GM13977 (cell line): ENCODE measurements at regions not wholly inside any gene's neighbourhood (a gene's known extent, or its start where the extent isn't known, plus 50 kb on each side); places are given as distances from the start of the nearest gene placed in this dataset.

Experiments used
- DNase-seq: peaks from one replicate; pipeline ENCODE4 v3.0.0; 2012; ENCODE audit warnings: low spot score
- in situ Hi-C: fragments of 300-500 bp; cut with MboI; formaldehyde crosslinking; loops from one replicate; pipeline ENCODE4 v1.12.0; 2022; ENCODE audit warnings: low sequenced_read_pairs, low pct_unique_long_range_greater_than_20kb, mixed read lengths, inconsistent platforms; ENCODE audit not compliant: unreplicated experiment
- TF ChIP-seq, protein P1 (sequence below): IDR thresholded peaks from 2 replicates; pipeline ENCODE4 v1.5.1; 2012; ENCODE audit warnings: mild to moderate bottlenecking, control low read depth; ENCODE audit not compliant: insufficient read depth; ENCODE audit errors: extremely low read depth, missing control alignments

DNA sequence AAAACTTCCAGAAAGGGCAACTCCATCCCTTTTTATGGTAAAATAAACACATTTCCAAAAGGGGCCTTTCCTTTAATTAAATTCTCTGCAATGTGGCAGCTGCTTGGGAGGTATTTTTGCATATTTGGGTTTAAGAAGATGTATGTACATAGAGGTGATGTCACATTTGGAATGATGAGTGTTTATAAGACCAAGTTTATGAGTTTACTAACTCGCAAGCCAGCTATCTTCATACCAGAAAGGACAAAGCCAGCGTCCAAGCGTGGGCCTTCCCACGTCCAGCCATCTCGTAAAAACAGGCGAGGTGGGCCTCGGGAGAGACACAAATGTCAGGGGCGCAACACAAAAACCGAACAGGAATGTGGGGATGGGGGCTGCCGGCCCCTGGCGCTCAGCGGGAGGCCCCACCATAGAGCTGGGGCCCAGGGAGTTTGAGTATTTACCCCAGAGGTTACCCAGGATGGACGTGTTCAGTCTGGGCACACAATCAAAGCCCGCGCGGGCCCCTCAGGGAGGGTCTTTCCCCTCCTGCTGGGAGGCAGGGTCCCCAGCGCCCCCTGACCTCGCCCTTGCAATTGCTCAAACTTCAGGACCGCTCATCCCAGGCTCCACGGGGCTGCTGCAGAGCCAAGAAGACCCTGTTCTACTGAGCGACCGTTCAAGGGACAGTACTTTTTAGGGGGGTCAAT, 137.3 kb downstream of the TWIST2 start:
- in situ Hi-C loops = no loop called here
- DNase-seq = no peak
- TF ChIP-seq, protein P1, sequence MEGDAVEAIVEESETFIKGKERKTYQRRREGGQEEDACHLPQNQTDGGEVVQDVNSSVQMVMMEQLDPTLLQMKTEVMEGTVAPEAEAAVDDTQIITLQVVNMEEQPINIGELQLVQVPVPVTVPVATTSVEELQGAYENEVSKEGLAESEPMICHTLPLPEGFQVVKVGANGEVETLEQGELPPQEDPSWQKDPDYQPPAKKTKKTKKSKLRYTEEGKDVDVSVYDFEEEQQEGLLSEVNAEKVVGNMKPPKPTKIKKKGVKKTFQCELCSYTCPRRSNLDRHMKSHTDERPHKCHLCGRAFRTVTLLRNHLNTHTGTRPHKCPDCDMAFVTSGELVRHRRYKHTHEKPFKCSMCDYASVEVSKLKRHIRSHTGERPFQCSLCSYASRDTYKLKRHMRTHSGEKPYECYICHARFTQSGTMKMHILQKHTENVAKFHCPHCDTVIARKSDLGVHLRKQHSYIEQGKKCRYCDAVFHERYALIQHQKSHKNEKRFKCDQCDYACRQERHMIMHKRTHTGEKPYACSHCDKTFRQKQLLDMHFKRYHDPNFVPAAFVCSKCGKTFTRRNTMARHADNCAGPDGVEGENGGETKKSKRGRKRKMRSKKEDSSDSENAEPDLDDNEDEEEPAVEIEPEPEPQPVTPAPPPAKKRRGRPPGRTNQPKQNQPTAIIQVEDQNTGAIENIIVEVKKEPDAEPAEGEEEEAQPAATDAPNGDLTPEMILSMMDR = no peak

DNA sequence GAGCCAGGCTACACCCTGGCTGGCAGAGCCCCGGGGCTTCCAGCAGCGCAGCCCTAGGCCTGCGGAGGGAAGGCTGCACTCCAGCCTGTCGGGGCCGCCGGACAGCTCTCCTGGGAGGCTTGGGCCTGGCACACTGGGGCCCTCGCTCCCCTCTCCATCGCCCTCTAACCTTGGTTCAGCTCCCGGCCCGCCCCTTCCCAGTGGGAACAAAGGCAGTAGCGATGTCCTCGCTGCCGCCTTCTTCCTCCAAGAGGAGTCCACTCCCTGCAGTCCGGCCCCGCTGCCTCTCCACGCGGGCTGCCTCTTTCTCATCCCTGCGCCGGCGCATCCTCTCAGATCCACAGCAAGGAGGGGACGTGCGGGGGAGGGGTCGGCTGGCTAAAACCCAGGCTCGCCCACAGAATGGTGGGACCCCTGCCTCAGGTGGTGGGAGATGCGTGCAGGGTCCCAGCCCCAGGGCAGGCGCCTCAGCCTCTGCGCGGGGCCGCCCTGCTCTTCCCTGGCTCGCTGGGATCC, 138.1 kb downstream of the TWIST2 start:
- in situ Hi-C loops = no loop called here

DNA sequence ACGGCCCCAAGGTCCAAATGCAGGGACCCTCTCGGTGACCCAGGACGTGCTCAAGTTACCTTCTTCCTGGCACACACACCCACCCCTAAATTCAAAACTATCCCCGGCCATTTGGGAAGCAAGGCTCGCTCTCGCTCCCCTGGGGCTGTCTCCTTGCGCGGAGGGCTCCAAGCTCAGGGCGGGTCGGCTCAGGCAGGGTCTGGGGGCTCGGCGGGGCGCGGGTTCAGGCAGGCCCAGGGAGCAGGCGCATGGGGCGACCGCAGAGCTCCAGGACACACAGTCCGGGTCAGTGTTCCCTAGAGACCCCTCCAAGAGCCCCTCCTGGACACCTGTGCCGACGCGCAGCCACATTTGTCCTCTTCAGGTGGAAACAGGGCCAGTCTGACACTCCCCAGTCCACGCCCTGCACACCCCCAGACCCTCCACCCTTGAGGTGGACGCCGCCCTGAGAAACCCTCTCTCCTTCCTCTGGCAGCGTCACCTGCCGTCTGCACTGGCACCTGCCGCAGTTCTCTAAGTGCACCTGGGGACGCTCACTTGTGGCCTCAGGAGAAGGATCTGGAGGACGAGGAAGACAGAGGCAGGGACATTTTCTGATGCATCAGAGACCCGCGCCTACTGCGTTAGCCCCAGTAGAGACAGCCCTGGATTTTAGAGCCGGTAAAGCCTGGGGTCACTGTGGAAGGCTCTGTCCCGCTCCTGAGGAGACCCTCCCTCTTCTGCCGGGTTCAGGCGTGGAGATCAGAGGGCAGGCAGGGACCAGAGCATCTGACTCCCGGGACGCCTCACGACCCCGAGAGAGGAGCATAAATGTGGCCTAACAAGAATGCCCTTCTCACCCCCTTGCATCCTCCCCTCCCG, 138.8 kb downstream of the TWIST2 start:
- TF ChIP-seq, protein P1 = no peak
- in situ Hi-C loops = no loop called here
- no peak for DNase-seq

More for the DNA sequence above, 138.1 kb downstream of the TWIST2 start:
- no peak for DNase-seq
- TF ChIP-seq, protein P1 = no peak

DNA sequence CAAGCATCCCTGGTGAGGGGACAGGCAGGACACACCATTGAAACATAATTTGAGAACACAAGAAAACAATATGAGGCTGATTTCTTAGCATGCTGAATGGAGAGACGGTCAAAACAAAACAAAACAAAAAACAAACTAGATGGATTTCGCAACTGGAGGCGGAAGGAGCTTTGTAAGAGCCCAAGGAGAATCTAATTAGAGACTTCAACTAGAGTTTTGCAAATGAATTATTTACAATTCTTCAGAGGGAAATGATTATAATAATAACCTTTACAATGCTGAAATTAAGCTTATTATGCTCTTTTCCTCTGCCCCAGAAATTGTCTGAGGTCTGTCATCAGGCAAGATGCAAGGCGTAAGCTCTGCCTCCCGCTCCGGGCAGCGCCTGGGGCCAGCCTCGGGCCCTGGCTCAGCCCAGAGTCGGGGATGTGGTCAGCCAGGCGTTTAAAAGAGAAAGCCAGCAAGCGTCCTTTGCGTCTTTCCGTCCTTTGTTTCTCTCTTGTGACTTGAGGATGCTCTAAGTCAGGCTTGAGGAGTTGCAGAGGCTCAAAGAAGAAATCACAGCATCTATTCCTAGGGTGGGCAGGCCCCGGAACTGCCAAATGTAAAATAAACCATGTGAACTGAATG, 139.6 kb downstream of the TWIST2 start:
- no peak for DNase-seq
- in situ Hi-C loops = no loop called here
- TF ChIP-seq, protein P1 = no peak

DNA sequence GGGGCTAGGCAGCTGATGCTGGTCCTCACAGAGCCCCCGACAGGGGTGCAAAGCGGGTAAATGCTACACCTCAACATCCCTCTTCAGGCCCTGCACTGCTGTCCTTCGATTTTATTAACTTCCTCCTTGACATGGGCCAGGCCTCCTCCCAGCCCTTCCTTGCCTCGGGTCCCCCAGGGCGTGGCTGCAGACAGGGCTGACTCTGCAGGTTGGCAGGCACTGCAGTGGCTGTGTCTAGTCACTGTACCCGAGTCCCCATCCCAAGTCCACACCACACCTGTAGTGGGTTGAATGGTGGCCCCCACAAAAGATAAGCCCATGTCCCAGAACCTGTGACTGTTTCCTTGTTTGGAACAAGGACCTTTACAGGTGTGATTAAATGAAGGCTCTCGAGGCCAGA, 140.2 kb downstream of the TWIST2 start:
- in situ Hi-C loops = no loop called here
- TF ChIP-seq, protein P1 = no peak
- DNase-seq = no peak

DNA sequence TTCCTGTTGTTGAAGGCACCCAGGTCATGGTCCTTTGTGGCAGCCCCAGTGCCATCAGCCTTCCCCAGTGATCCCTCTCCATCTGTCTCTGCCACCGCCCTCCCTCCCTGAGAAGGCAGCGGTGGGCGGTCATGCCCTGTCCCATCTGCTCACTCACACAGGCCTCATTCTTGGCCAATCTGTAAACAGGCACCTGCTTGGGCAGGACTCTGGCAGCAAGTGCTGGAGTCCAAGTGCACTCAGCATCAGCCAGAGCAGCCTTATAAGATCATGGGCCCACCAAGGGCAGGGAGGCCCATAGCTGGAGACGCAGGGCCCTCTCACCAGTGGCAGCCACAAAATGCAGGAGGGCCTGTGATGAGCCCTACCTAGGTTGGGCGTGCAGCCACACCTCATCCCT, 140.9 kb downstream of the TWIST2 start:
- in situ Hi-C loops = no loop called here
- TF ChIP-seq, protein P1 = no peak
- DNase-seq = no peak
